ENCODE measurements at regions not wholly inside any gene's neighbourhood (a gene's known extent, or its start where the extent isn't known, plus 50 kb on each side); places are given as distances from the start of the nearest gene placed in this dataset.

DNA sequence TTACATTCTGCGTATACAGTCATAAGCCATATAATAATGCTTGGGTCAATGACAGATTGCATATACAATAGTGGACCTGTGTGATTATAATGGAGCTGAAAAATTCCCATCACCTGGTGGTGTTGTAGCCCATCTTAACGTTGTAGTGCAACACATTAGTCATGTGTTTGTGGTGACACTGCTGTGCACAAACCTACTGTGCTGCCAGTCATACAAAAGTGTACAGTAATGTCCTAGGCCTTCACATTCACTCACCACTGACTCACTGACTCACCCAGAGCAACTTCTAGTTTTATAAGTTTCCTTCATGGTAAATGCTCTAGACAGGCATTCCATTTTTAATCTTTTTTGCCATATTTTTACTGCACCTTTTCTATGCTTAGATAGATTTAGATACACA, 194.8 kb upstream of the SEL1L start:
- TF ChIP-seq CTCF (IDR thresholded peaks at IDR 0.05; ENCODE audit: poor library complexity), result no peak
- TF ChIP-seq EZH2 (IDR thresholded peaks at IDR 0.05; ENCODE audit: borderline replicate concordance), result no peak
- no peak for TF ChIP-seq EZH2phosphoT487 (IDR thresholded peaks at IDR 0.05; ENCODE audit: low read depth, severe bottlenecking, unreplicated experiment)
